ENCODE measurements at regions not wholly inside any gene's neighbourhood (a gene's known extent, or its start where the extent isn't known, plus 50 kb on each side); places are given as distances from the start of the nearest gene placed in this dataset.

GRCh38 chrX:46447384-46447783 is 97.8 kb downstream of the ZNF674 start:
- no peak for DNase-seq

- DNase-seq, result peak; percentile 38
Measured at GRCh38 chrX:46446727-46447378, 98.4 kb downstream of the ZNF674 start.

GRCh38 chrX:46444011-46444410 is 101.2 kb downstream of the ZNF674 start:
- DNase-seq, result peak; percentile 38

GRCh38 chrX:46436744-46437143 is 108.5 kb downstream of the ZNF674 start:
- no peak for DNase-seq

GRCh38 chrX:46433892-46434291 is 111.3 kb downstream of the ZNF674 start:
- no peak for DNase-seq

- DNase-seq, result no peak
Measured at GRCh38 chrX:46408553-46409407, 136.4 kb downstream of the ZNF674 start.

GRCh38 chrX:46407753-46408130 is 137.5 kb downstream of the ZNF674 start:
- no peak for DNase-seq

GRCh38 chrX:46407036-46407752 is 138.0 kb downstream of the ZNF674 start:
- DNase-seq, result no peak

- DNase-seq, result no peak
Measured at GRCh38 chrX:46404774-46405173, 140.4 kb downstream of the ZNF674 start.

GRCh38 chrX:46400530-46401443 is 144.4 kb downstream of the ZNF674 start:
- DNase-seq, result no peak

GRCh38 chrX:46398874-46399273 is 146.3 kb downstream of the ZNF674 start:
- DNase-seq, result no peak

- no peak for DNase-seq
Measured at GRCh38 chrX:46398126-46398525, 147.1 kb downstream of the ZNF674 start.

- no peak for DNase-seq
Measured at GRCh38 chrX:46386511-46386910, 158.7 kb downstream of the ZNF674 start.

- no peak for DNase-seq
Measured at GRCh38 chrX:46383006-46383405, 162.2 kb downstream of the ZNF674 start.

GRCh38 chrX:46382595-46382994 is 162.6 kb downstream of the ZNF674 start:
- no peak for DNase-seq

- no peak for DNase-seq
Measured at GRCh38 chrX:46381630-46382029, 163.6 kb downstream of the ZNF674 start.

- no peak for DNase-seq
Measured at GRCh38 chrX:46380148-46380752, 165.0 kb downstream of the ZNF674 start.

- no peak for DNase-seq
Measured at GRCh38 chrX:46376246-46376885, 168.9 kb downstream of the ZNF674 start.

GRCh38 chrX:46375831-46376230 is 169.4 kb downstream of the ZNF674 start:
- no peak for DNase-seq

- no peak for DNase-seq
Measured at GRCh38 chrX:46374371-46374770, 170.8 kb downstream of the ZNF674 start.

GRCh38 chrX:46367491-46367890 is 177.7 kb downstream of the ZNF674 start:
- no peak for DNase-seq
